ENCODE measurements at regions not wholly inside any gene's neighbourhood (a gene's known extent, or its start where the extent isn't known, plus 50 kb on each side); places are given as distances from the start of the nearest gene placed in this dataset.

- no peak overlapping the region for H3K4me2 ChIP-seq (ENCODE audit: insufficient read depth, low read length)
- FAIRE-seq, result no peak
- POLR2A ChIA-PET, result no interaction called here
These were observed 495.1 kb upstream of the ANKRD30A start for GRCh38 chr10:36630267-36630666.

More at GRCh38 chr10:36630267-36630666, 495.1 kb upstream of the ANKRD30A start:
- Histone ChIP-seq H3K9ac (replicated peaks; ENCODE audit: extremely low read depth, insufficient read depth, low read length) (no peak overlapping the region), H2AFZ (ENCODE audit: low read depth, low read length) (no peak overlapping the region), H3K4me1 (ENCODE audit: control insufficient read depth, extremely low read depth, insufficient read depth, low read length) (peaks cover 9% of the 10 kb centered on the region), H3K27me3 (ENCODE audit: control insufficient read depth in 2 of 2, insufficient read depth in 2 of 2, low read length in 2 of 2) (no peaks in the 10 kb centered on the region), H3K4me3 (replicated peaks in 1 of 3; ENCODE audit: insufficient read depth in 1 of 3, low read depth in 1 of 3, low read length in 3 of 3) (no peak overlapping the region), H3K27ac (ENCODE audit: insufficient read depth, low read depth, low read length) (no peak overlapping the region), H3K36me3 (ENCODE audit: control insufficient read depth in 2 of 2, extremely low read depth in 1 of 2, insufficient read depth in 2 of 2, low read length in 2 of 2) (no peaks in the 10 kb centered on the region), H3K9me3 (replicated peaks; ENCODE audit: control insufficient read depth, insufficient read depth, low read length) (no peaks in the 10 kb centered on the region), H3K79me2 (ENCODE audit: control insufficient read depth, insufficient read depth, low read length) (no peaks in the 10 kb centered on the region), H3K9me1 (replicated peaks; ENCODE audit: control insufficient read depth, extremely low read depth, insufficient read depth, low read length) (no peaks in the 10 kb centered on the region), H4K20me1 (replicated peaks; ENCODE audit: control insufficient read depth, extremely low read depth, insufficient read depth, low read length) (no peaks in the 10 kb centered on the region)
- dilution Hi-C loops (cut with MboI; ENCODE audit: extremely low pct_ligation_motif_present, low sequenced_read_pairs), result no loop called here
- no peak for DNase-seq (ENCODE audit: low read depth, low spot score)
- BruUV-seq (replicated peaks), result no TSS peak
- TF ChIP-seq EZH2 (IDR thresholded peaks at IDR 0.05; ENCODE audit: borderline replicate concordance, low read depth, low read length, severe bottlenecking) (no peak), CTCF (IDR thresholded peaks at IDR 0.05; ENCODE audit: extremely low read depth in 1 of 2, insufficient read depth in 1 of 2, low read depth in 1 of 2, low read length in 2 of 2) (no peak), MYC (IDR thresholded peaks at IDR 0.05; ENCODE audit: low read depth, low read length) (no peak), FOS (IDR thresholded peaks at IDR 0.05; ENCODE audit: borderline replicate concordance, insufficient read depth, low read length) (no peak), JUN (IDR thresholded peaks at IDR 0.05; ENCODE audit: borderline replicate concordance, insufficient read depth, insufficient read length, low read depth) (no peak), POLR2AphosphoS5 (IDR thresholded peaks at IDR 0.05; ENCODE audit: insufficient read depth, low read depth, low read length) (no peak), GATA2 (IDR thresholded peaks at IDR 0.05; ENCODE audit: insufficient read depth, insufficient read length, low read depth, low read length) (no peak), MAX (IDR thresholded peaks at IDR 0.05; ENCODE audit: insufficient read depth, insufficient read length) (no peak), POLR2A (IDR thresholded peaks at IDR 0.05; ENCODE audit: low read depth, low read length) (no peak)
- intact Hi-C loops (cut with micrococcal nuclease), result no loop called here
- CTCF ChIA-PET, result no interaction called here

Measured in endothelial cell of umbilical vein (primary cell).